Testis (tissue), 2 donors: ENCODE measurements at regions not wholly inside any gene's neighbourhood (a gene's known extent, or its start where the extent isn't known, plus 50 kb on each side); places are given as distances from the start of the nearest gene placed in this dataset.

Experiments
- DNase-seq: peaks from one replicate; pipeline ENCODE4 v3.0.0-alpha.2; 2019
- H3K27ac ChIP-seq, 2 donors: fragments of 200-600 bp; sonication (generic); one replicate each; pipeline ENCODE4 v1.5.1; 2019
- H3K27me3 ChIP-seq: fragments of 200-600 bp; sonication (generic); one replicate; pipeline ENCODE4 v1.5.1; 2019
- H3K36me3 ChIP-seq: fragments of 200-600 bp; sonication (generic); one replicate; pipeline ENCODE4 v1.5.1; 2017; ENCODE audit warnings: low read depth; ENCODE audit errors: missing control alignments
- H3K4me1 ChIP-seq: fragments of 200-600 bp; sonication (generic); one replicate; pipeline ENCODE4 v1.5.1; 2019
- H3K4me3 ChIP-seq, 2 donors: fragments of 200-600 bp; sonication (generic); one replicate each; pipeline ENCODE4 v1.5.1; 2017 to 2019
- H3K9me3 ChIP-seq: fragments of 200-600 bp; sonication (generic); one replicate; pipeline ENCODE4 v1.5.1; 2017
- POLR2A ChIP-seq: fragments of 450-650 bp; IDR thresholded peaks from one replicate; pipeline ENCODE4 v1.6.1; 2017; ENCODE audit warnings: antibody characterized with exemption, mild to moderate bottlenecking, moderate library complexity
- WGBS, 2 donors: methylation state at CpG; one replicate each; pipeline ENCODE4 v1.1.5; 2018; 5-methylcytosine and 5-hydroxymethylcytosine counted together
- intact Hi-C: fragments of 100-400 bp; cut with DNase I; formaldehyde crosslinking; loops from one replicate; pipeline ENCODE4 v1.15.1; 2023; ENCODE audit warnings: low total_unique reads
- TF ChIP-seq, protein P1 (sequence below), 3 experiments: fragments of 450-650 bp in 2 of 3; fragments of 200-600 bp in 1 of 3; sonication (generic) in 1 of 3; IDR thresholded peaks; one replicate each; pipeline ENCODE4 v1.5.1; 2016 to 2019; ENCODE audit warnings: antibody characterized with exemption in 3 of 3, mild to moderate bottlenecking in 2 of 3, moderate library complexity in 1 of 3

DNA sequence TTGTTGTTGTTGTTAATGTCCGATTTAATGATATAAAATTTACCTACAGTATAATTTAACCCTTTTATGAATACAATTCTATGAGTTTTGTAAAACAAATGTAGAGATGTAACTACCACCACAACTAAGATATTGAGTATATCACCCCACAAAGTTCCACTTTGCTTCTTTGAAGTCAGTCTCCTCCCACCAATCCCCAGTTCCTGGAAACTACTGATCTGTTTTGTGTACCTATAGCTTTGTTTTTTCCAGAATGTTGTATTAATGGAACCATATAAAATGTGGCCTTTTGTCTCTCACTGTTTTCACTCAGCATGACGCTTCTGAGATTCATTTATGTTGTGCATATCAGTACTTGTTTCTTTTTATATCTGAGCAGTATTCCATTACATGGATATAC, 52.3 kb upstream of the FAM9C start:
- Histone ChIP-seq H3K4me3 (no peak overlapping the region), H3K4me1 (peaks cover 5% of the 10 kb centered on the region), H3K27ac (no peak overlapping the region), H3K9me3 (no peaks in the 10 kb centered on the region), H3K27me3 (no peaks in the 10 kb centered on the region), H3K36me3 (no peaks in the 10 kb centered on the region)
- intact Hi-C loops = no loop called here
- no peak for DNase-seq
- TF ChIP-seq POLR2A = no peak
- TF ChIP-seq, protein P1, sequence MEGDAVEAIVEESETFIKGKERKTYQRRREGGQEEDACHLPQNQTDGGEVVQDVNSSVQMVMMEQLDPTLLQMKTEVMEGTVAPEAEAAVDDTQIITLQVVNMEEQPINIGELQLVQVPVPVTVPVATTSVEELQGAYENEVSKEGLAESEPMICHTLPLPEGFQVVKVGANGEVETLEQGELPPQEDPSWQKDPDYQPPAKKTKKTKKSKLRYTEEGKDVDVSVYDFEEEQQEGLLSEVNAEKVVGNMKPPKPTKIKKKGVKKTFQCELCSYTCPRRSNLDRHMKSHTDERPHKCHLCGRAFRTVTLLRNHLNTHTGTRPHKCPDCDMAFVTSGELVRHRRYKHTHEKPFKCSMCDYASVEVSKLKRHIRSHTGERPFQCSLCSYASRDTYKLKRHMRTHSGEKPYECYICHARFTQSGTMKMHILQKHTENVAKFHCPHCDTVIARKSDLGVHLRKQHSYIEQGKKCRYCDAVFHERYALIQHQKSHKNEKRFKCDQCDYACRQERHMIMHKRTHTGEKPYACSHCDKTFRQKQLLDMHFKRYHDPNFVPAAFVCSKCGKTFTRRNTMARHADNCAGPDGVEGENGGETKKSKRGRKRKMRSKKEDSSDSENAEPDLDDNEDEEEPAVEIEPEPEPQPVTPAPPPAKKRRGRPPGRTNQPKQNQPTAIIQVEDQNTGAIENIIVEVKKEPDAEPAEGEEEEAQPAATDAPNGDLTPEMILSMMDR (IDR thresholded peaks at IDR 0.05) = no peak
- 87 to 88% methylated on average over 2 of the region's 2 CpGs for WGBS, 2 donors

DNA sequence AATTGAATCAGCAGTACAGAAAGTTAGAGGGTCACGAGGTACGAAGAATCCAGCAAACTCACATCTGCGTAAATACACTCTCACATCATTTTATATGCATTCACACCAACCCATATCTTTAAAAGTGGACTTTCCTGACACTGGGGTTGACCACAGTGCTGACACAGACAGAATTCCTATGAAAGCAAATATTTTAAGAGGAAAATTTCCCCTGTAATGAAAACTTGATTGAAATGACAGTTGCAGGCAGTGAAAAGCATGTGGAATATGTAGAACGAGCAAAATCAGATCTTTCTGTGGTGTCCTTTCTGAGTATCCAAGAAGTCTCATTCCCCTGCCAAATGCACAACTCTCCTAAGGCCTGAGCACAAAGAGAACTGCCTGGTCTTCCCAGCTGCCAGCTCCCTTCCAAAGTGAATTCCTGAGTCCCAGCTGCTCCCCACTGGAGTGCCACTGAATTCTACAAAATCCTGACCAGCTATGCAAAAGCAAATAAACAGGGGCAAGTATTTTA, 50.5 kb upstream of the FAM9C start:
- Histone ChIP-seq H3K27me3 (no peaks in the 10 kb centered on the region), H3K36me3 (no peaks in the 10 kb centered on the region), H3K4me3 (no peak overlapping the region), H3K27ac (peak overlapping the region in 1 of 2 donors; percentile 50), H3K4me1 (no peaks in the 10 kb centered on the region), H3K9me3 (no peaks in the 10 kb centered on the region)
- intact Hi-C loops = no loop called here
- WGBS, 2 donors = 60 to 62% methylated on average over 4 of the region's 4 CpGs
- TF ChIP-seq, protein P1 (IDR thresholded peaks at IDR 0.05) = no peak
- TF ChIP-seq POLR2A = no peak
- peak; percentile 24 for DNase-seq

DNA sequence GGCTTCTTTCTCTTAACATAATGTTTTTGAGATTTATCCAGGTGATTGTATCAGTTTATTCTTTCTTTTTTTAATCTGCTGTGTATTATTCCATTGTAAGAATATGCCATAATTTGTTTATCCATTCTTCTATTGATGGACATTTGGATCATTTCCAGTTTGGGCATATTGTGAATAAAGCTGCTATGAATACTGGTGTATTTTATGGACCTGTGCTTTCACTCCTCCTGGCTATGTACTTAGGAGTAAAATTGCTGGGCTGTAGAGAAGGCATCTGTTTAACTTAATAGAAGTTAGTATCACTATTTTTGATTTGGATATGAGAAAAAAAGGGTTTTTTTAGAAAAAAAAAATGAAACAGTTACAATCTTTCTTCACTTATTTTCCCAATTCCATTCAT, 50.0 kb upstream of the FAM9C start:
- Histone ChIP-seq H3K4me1 (no peaks in the 10 kb centered on the region), H3K9me3 (no peaks in the 10 kb centered on the region), H3K27me3 (no peaks in the 10 kb centered on the region), H3K27ac (peak overlapping the region in 1 of 2 donors; percentile 50), H3K4me3 (no peak overlapping the region), H3K36me3 (no peaks in the 10 kb centered on the region)
- TF ChIP-seq, protein P1 (IDR thresholded peaks at IDR 0.05) = no peak
- TF ChIP-seq POLR2A = no peak
- no peak for DNase-seq
- intact Hi-C loops = no loop called here
